ENCODE measurements at regions not wholly inside any gene's neighbourhood (a gene's known extent, or its start where the extent isn't known, plus 50 kb on each side); places are given as distances from the start of the nearest gene placed in this dataset.

GRCh38 chrX:3779546-3779945 is 66.1 kb upstream of the PRKX start:
- Histone ChIP-seq H3K79me2 (no peaks in the 10 kb centered on the region), H2AFZ (no peak overlapping the region), H3K4me2 (ENCODE audit: low read length) (no peak overlapping the region), H3K4me3 (ENCODE audit: low read depth, low read length) (no peak overlapping the region), H3K27ac (no peak overlapping the region), H3K9me3 (ENCODE audit: control insufficient read depth, low read length) (no peaks in the 10 kb centered on the region), H3K36me3 (ENCODE audit: control insufficient read depth, insufficient read depth, low read length) (no peaks in the 10 kb centered on the region), H3K4me1 (no peaks in the 10 kb centered on the region), H3K27me3 (ENCODE audit: control insufficient read depth, insufficient read depth, low read length) (no peaks in the 10 kb centered on the region), H3K9ac (no peak overlapping the region)
- TF ChIP-seq, protein P1, sequence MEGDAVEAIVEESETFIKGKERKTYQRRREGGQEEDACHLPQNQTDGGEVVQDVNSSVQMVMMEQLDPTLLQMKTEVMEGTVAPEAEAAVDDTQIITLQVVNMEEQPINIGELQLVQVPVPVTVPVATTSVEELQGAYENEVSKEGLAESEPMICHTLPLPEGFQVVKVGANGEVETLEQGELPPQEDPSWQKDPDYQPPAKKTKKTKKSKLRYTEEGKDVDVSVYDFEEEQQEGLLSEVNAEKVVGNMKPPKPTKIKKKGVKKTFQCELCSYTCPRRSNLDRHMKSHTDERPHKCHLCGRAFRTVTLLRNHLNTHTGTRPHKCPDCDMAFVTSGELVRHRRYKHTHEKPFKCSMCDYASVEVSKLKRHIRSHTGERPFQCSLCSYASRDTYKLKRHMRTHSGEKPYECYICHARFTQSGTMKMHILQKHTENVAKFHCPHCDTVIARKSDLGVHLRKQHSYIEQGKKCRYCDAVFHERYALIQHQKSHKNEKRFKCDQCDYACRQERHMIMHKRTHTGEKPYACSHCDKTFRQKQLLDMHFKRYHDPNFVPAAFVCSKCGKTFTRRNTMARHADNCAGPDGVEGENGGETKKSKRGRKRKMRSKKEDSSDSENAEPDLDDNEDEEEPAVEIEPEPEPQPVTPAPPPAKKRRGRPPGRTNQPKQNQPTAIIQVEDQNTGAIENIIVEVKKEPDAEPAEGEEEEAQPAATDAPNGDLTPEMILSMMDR (IDR thresholded peaks at IDR 0.05) = no peak

DNA sequence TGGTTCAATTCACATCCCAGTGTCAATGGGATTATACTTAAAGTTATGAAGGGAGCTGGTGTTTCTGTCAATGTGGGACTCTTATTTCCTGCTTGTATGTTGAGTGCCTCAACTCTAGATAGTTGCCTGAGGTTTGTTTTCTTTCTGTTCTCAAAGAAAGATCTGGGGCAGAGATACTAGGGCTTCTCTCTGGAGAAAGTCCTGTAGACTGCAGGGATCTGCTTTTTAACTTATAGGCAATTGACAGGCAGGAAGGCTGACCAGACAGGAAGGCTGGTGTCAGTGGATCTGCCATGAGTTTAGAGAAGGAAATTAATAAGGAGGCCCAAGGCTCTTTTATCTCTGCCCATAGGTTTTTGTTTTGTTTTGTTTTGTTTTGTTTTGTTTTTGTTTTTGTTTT is 64.0 kb upstream of the PRKX start:
- Histone ChIP-seq H3K9ac (no peak overlapping the region), H3K4me1 (no peaks in the 10 kb centered on the region)

GRCh38 chrX:3771766-3772165 is 58.3 kb upstream of the PRKX start:
- H3K27ac ChIP-seq = no peak overlapping the region
- TF ChIP-seq, protein P1 (IDR thresholded peaks at IDR 0.05) = no peak
- H2AFZ ChIP-seq = no peak overlapping the region
- H3K27me3 ChIP-seq (ENCODE audit: control insufficient read depth, insufficient read depth, low read length) = no peaks in the 10 kb centered on the region
- H3K9me3 ChIP-seq (ENCODE audit: control insufficient read depth, low read length) = no peaks in the 10 kb centered on the region
- H3K4me3 ChIP-seq (ENCODE audit: low read depth, low read length) = no peak overlapping the region
- H3K9ac ChIP-seq = no peak overlapping the region
- H3K36me3 ChIP-seq (ENCODE audit: control insufficient read depth, insufficient read depth, low read length) = no peaks in the 10 kb centered on the region
- H3K4me1 ChIP-seq = no peaks in the 10 kb centered on the region
- no peak overlapping the region for H3K4me2 ChIP-seq (ENCODE audit: low read length)
- no peaks in the 10 kb centered on the region for H3K79me2 ChIP-seq

More for the DNA sequence above, 64.0 kb upstream of the PRKX start:
- H3K4me3 ChIP-seq (ENCODE audit: low read depth, low read length) = no peak overlapping the region
- no peak overlapping the region for H3K4me2 ChIP-seq (ENCODE audit: low read length)
- TF ChIP-seq, protein P1 (IDR thresholded peaks at IDR 0.05) = no peak
- H3K79me2 ChIP-seq = no peaks in the 10 kb centered on the region
- no peak overlapping the region for H3K27ac ChIP-seq
- H3K9me3 ChIP-seq (ENCODE audit: control insufficient read depth, low read length) = no peaks in the 10 kb centered on the region
- no peak overlapping the region for H2AFZ ChIP-seq
- no peaks in the 10 kb centered on the region for H3K27me3 ChIP-seq (ENCODE audit: control insufficient read depth, insufficient read depth, low read length)
- no peaks in the 10 kb centered on the region for H3K36me3 ChIP-seq (ENCODE audit: control insufficient read depth, insufficient read depth, low read length)

DNA sequence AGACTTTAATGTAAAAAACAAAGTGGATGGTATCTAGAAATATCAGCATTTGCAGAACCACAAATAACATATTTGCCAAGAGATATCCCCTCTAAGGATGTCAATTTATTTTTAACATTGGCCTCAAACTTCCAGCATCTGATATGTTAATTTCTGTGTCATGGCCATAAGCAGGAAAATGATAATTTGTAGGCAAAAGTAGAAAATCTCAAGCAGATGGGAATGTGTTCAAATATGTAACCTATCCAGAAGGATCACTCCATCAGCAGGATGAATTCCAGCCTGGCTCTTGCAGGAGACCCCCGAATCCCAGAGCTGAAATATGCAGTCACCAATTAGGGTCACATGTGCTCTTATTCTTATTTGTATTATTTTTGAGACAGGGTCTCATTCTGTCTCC is 55.4 kb upstream of the PRKX start:
- H3K9me3 ChIP-seq (ENCODE audit: control insufficient read depth, low read length) = no peaks in the 10 kb centered on the region
- H3K27me3 ChIP-seq (ENCODE audit: control insufficient read depth, insufficient read depth, low read length) = no peaks in the 10 kb centered on the region
- H3K27ac ChIP-seq = no peak overlapping the region
- TF ChIP-seq, protein P1 (IDR thresholded peaks at IDR 0.05) = no peak
- H3K36me3 ChIP-seq (ENCODE audit: control insufficient read depth, insufficient read depth, low read length) = no peaks in the 10 kb centered on the region
- H3K4me3 ChIP-seq (ENCODE audit: low read depth, low read length) = no peak overlapping the region
- no peak overlapping the region for H3K4me2 ChIP-seq (ENCODE audit: low read length)
- H2AFZ ChIP-seq = no peak overlapping the region
- no peaks in the 10 kb centered on the region for H3K79me2 ChIP-seq
- no peak overlapping the region for H3K9ac ChIP-seq
- no peaks in the 10 kb centered on the region for H3K4me1 ChIP-seq

All from parathyroid adenoma (tissue), 2 donors.